ENCODE measurements at regions not wholly inside any gene's neighbourhood (a gene's known extent, or its start where the extent isn't known, plus 50 kb on each side); places are given as distances from the start of the nearest gene placed in this dataset.

DNA sequence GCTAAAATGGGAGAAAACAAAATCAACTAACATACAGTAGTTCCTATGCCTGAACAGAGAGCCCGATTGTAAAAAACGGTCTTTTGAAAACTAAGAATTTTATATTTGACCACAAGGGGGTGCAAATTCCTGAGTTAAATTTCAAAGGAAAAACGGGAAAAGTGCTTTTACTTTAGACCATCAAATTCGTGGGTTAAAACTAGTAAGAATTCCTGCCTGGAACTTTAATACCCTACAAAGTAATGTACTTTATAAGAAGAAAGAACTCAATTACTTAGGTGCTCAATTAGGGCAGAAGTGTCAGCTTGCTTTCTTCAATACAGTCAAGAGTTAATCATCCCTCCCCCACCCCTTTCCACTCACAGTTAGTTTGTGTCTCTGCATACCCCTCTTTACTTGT, 69.8 kb downstream of the KCNRG start:
- peak overlapping the region in 1 of 2 donors; percentile 52 for H3K27ac ChIP-seq (ENCODE audit: low read length in 2 of 2)
- H3K36me3 ChIP-seq (replicated peaks in 1 of 2; ENCODE audit: control extremely low read depth in 1 of 2, control insufficient read depth in 1 of 2, extremely low read depth in 1 of 2, insufficient read depth in 2 of 2, low read length in 1 of 2) = no peaks in the 10 kb centered on the region
- H3K4me3 Mint-ChIP-seq = peak overlapping the region; percentile 39
- ATAC-seq (ENCODE audit: low read depth) (no peak), DNase-seq (peak; percentile 61)
- no peaks in the 10 kb centered on the region for H3K9me3 ChIP-seq (ENCODE audit: control extremely low read depth in 1 of 3, control insufficient read depth in 2 of 3, insufficient read depth in 1 of 3, low read length in 2 of 3)
- no peaks in the 10 kb centered on the region for H3K9me3 Mint-ChIP-seq (ENCODE audit: insufficient read depth)
- POLR2A ChIA-PET = interaction anchor here (0.7 to 7.1 kb wide), 4 partner anchors 19 to 622 kb away, joined by 4 to 142 read pairs (median 32); partner anchors contain the start of gene TRIM13
- H3K9ac ChIP-seq (ENCODE audit: low read length) = no peak overlapping the region
- peak overlapping the region; percentile 81 for H3K4me2 ChIP-seq (replicated peaks; ENCODE audit: low read depth, low read length, poor library complexity, severe bottlenecking)
- H3K4me1 ChIP-seq (ENCODE audit: control insufficient read depth in 2 of 2, insufficient read depth in 2 of 2, low read length in 2 of 2) = peaks cover 27 to 29% of the 10 kb centered on the region in 2 donors
- peaks cover 44% of the 10 kb centered on the region for H3K4me1 Mint-ChIP-seq
- H2AFZ ChIP-seq (ENCODE audit: insufficient read depth, low read depth, low read length, poor library complexity, severe bottlenecking) = no peak overlapping the region
- H3K27me3 ChIP-seq (replicated peaks in 1 of 4; ENCODE audit: control extremely low read depth in 1 of 4, control insufficient read depth in 3 of 4, insufficient read depth in 4 of 4, low read length in 3 of 4) = no peaks in the 10 kb centered on the region
- CTCF ChIA-PET = interaction anchor here (0.6 to 10.4 kb wide), 42 partner anchors 8 to 985 kb away, joined by 3 to 195 read pairs (median 5); partner anchors contain the start of gene TRIM13
- WGBS (ENCODE audit: insufficient coverage) = no CpG with 5 or more reads among the region's 4 CpGs
- no peak overlapping the region for H3K4me3 ChIP-seq (ENCODE audit: control extremely low read depth in 1 of 5, extremely low read depth in 1 of 5, insufficient read depth in 1 of 5, low read depth in 2 of 5, low read length in 4 of 5)
- no peak for TF ChIP-seq EZH2 (IDR thresholded peaks at IDR 0.05; ENCODE audit: borderline replicate concordance, insufficient read depth, low read depth, low read length, poor library complexity, severe bottlenecking)
- peak; percentile 81 for TF ChIP-seq CTCF (IDR thresholded peaks at IDR 0.05)
- H3K79me2 ChIP-seq (ENCODE audit: control insufficient read depth, insufficient read depth, low read length) = peaks cover 72% of the 10 kb centered on the region
- intact Hi-C loops (cut with micrococcal nuclease) = loop anchor here (1.0 kb wide), 1 partner anchor 716 kb away; no protein-coding TSS in a partner anchor
- H3K27ac Mint-ChIP-seq = no peak overlapping the region
- no peaks in the 10 kb centered on the region for H3K27me3 Mint-ChIP-seq
- H4K20me1 ChIP-seq (ENCODE audit: control insufficient read depth, insufficient read depth, low read length, poor library complexity, severe bottlenecking) = peaks cover 7% of the 10 kb centered on the region

GRCh38 chr13:50089633-50090032, 74.4 kb downstream of the KCNRG start:
- intact Hi-C loops (cut with micrococcal nuclease) = no loop called here
- Histone ChIP-seq H3K9me3 (ENCODE audit: control extremely low read depth in 1 of 3, control insufficient read depth in 2 of 3, insufficient read depth in 1 of 3, low read length in 2 of 3) (no peaks in the 10 kb centered on the region), H3K27ac (ENCODE audit: low read length in 2 of 2) (peak overlapping the region in 1 of 2 donors; percentile 15), H3K79me2 (ENCODE audit: control insufficient read depth, insufficient read depth, low read length) (peaks cover 88% of the 10 kb centered on the region), H3K27me3 (replicated peaks in 1 of 4; ENCODE audit: control extremely low read depth in 1 of 4, control insufficient read depth in 3 of 4, insufficient read depth in 4 of 4, low read length in 3 of 4) (no peaks in the 10 kb centered on the region), H2AFZ (ENCODE audit: insufficient read depth, low read depth, low read length, poor library complexity, severe bottlenecking) (no peak overlapping the region), H3K9ac (ENCODE audit: low read length) (no peak overlapping the region), H3K36me3 (replicated peaks in 1 of 2; ENCODE audit: control extremely low read depth in 1 of 2, control insufficient read depth in 1 of 2, extremely low read depth in 1 of 2, insufficient read depth in 2 of 2, low read length in 1 of 2) (peaks cover 0 to 2% of the 10 kb centered on the region in 2 experiments), H4K20me1 (ENCODE audit: control insufficient read depth, insufficient read depth, low read length, poor library complexity, severe bottlenecking) (peaks cover 2% of the 10 kb centered on the region), H3K4me3 (ENCODE audit: control extremely low read depth in 1 of 5, extremely low read depth in 1 of 5, insufficient read depth in 1 of 5, low read depth in 2 of 5, low read length in 4 of 5) (no peak overlapping the region), H3K4me1 (ENCODE audit: control insufficient read depth in 2 of 2, insufficient read depth in 2 of 2, low read length in 2 of 2) (peaks cover 23 to 41% of the 10 kb centered on the region in 2 donors), H3K4me2 (replicated peaks; ENCODE audit: low read depth, low read length, poor library complexity, severe bottlenecking) (no peak overlapping the region)
- H3K4me3 Mint-ChIP-seq = no peak overlapping the region
- POLR2A ChIA-PET = interaction anchor here (0.6 kb wide), 1 partner anchor 435 kb away, joined by 4 read pairs; no protein-coding TSS in a partner anchor
- DNase-seq = no peak
- no peaks in the 10 kb centered on the region for H3K9me3 Mint-ChIP-seq (ENCODE audit: insufficient read depth)
- TF ChIP-seq CTCF (IDR thresholded peaks at IDR 0.05) = no peak
- TF ChIP-seq EZH2 (IDR thresholded peaks at IDR 0.05; ENCODE audit: borderline replicate concordance, insufficient read depth, low read depth, low read length, poor library complexity, severe bottlenecking) = no peak
- CTCF ChIA-PET = interaction anchor here (0.6 to 6.8 kb wide), 4 partner anchors 20 to 711 kb away, joined by 3 to 39 read pairs (median 6); partner anchors contain the start of gene TRIM13
- no peak for ATAC-seq (ENCODE audit: low read depth)
- no peaks in the 10 kb centered on the region for H3K27me3 Mint-ChIP-seq
- peaks cover 25% of the 10 kb centered on the region for H3K4me1 Mint-ChIP-seq
- no peak overlapping the region for H3K27ac Mint-ChIP-seq
- no CpG with 5 or more reads among the region's 1 CpG for WGBS (ENCODE audit: insufficient coverage)
